MCF 10A (cell line): ENCODE measurements at regions not wholly inside any gene's neighbourhood (a gene's known extent, or its start where the extent isn't known, plus 50 kb on each side); places are given as distances from the start of the nearest gene placed in this dataset.
"Not testable (repeated sequence)": the region's sequence is repeated elsewhere in the genome, so short reads cannot be mapped to it uniquely, and the experiment has no call there.

Experiments used
- BruUV-seq: library from RNA; stranded (reverse); fragments of 400-500 nt; replicated peaks from 2 replicates; lab custom pipeline; 2021; lab: Mats Ljungman, UMichigan
- CTCF ChIA-PET: fragments of 300-600 bp; sonication (Branson Sonifier 250); formaldehyde crosslinking; extraction: SDS; loops from one replicate; lab custom pipeline; 2021; ENCODE audit warnings: antibody characterized with exemption, inconsistent platforms; lab: Yijun Ruan, JAX
- POLR2A ChIA-PET: fragments of 300-600, 350-650 bp; sonication (Branson Sonifier 250); formaldehyde crosslinking; extraction: SDS; loops from one replicate; lab custom pipeline; 2020; ENCODE audit warnings: antibody characterized with exemption, inconsistent platforms; lab: Yijun Ruan, JAX
- DNase-seq: peaks from one replicate; pipeline ENCODE4 v3.0.0-alpha.2; 2018; ENCODE audit not compliant: unreplicated experiment
- H3K27ac Mint-ChIP-seq: one replicate; pipeline ENCODE4 v1.8.0; 2022; ENCODE audit warnings: mild to moderate bottlenecking, low read depth, mixed read lengths; ENCODE audit not compliant: unreplicated experiment
- H3K27me3 Mint-ChIP-seq: one replicate; pipeline ENCODE4 v1.8.0; 2022; ENCODE audit warnings: mixed read lengths; ENCODE audit not compliant: insufficient read depth, unreplicated experiment
- H3K36me3 Mint-ChIP-seq: one replicate; pipeline ENCODE4 v1.8.0; 2022; ENCODE audit warnings: mild to moderate bottlenecking, moderate library complexity, mixed read lengths; ENCODE audit not compliant: insufficient read depth, unreplicated experiment
- H3K4me1 Mint-ChIP-seq: one replicate; pipeline ENCODE4 v1.8.0; 2022; ENCODE audit warnings: mixed read lengths; ENCODE audit not compliant: insufficient read depth, unreplicated experiment
- H3K4me3 Mint-ChIP-seq: one replicate; pipeline ENCODE4 v1.8.0; 2022; ENCODE audit warnings: mild to moderate bottlenecking, moderate library complexity, mixed read lengths; ENCODE audit not compliant: unreplicated experiment
- H3K9me3 Mint-ChIP-seq: one replicate; pipeline ENCODE4 v1.8.0; 2022; ENCODE audit warnings: mixed read lengths; ENCODE audit not compliant: unreplicated experiment
- intact Hi-C: fragments of 100-400 bp; cut with micrococcal nuclease; formaldehyde crosslinking; loops from 2 replicates; pipeline ENCODE4 v1.14.1; 2022
- TF ChIP-seq, protein P1 (sequence below): fragments of 200-600 bp; IDR thresholded peaks from one replicate; pipeline ENCODE4 v1.8.0; 2022; ENCODE audit warnings: antibody characterized with exemption, mild to moderate bottlenecking; ENCODE audit not compliant: unreplicated experiment

DNA sequence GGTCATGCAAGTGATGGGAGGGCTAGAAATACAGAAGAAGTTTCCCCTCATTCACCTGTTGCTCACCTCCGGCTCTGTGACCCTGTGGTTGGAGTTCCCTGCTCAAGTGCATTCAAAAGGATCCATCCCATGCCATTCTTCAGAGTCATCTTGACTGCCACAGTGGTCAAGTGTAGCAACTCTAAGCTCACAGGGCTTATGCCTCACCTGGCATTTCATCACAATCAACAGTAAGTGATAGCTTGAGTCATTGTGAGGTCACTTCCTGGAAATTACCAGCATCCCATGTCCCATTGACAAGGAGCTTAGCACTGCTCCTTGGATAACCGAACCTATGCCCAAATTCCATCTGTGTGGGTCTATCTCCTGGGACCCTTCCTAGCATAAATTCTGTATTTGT, 55.6 kb downstream of the OR4C45 start:
- Mint-ChIP-seq H3K27me3 (no peaks in the 10 kb centered on the region), H3K27ac (no peak overlapping the region), H3K4me3 (no peak overlapping the region), H3K4me1 (peaks cover 6% of the 10 kb centered on the region), H3K36me3 (peaks cover 5% of the 10 kb centered on the region), H3K9me3 (peaks cover 3% of the 10 kb centered on the region)
- intact Hi-C loops: no loop called here
- DNase-seq: peak; percentile 39
- ChIA-PET POLR2A (interaction anchor here (0.6 kb wide), 1 partner anchor 28 kb away, joined by 3 read pairs; no protein-coding TSS in a partner anchor), CTCF (no interaction called here)
- TF ChIP-seq, protein P1, sequence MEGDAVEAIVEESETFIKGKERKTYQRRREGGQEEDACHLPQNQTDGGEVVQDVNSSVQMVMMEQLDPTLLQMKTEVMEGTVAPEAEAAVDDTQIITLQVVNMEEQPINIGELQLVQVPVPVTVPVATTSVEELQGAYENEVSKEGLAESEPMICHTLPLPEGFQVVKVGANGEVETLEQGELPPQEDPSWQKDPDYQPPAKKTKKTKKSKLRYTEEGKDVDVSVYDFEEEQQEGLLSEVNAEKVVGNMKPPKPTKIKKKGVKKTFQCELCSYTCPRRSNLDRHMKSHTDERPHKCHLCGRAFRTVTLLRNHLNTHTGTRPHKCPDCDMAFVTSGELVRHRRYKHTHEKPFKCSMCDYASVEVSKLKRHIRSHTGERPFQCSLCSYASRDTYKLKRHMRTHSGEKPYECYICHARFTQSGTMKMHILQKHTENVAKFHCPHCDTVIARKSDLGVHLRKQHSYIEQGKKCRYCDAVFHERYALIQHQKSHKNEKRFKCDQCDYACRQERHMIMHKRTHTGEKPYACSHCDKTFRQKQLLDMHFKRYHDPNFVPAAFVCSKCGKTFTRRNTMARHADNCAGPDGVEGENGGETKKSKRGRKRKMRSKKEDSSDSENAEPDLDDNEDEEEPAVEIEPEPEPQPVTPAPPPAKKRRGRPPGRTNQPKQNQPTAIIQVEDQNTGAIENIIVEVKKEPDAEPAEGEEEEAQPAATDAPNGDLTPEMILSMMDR: no peak
- no TSS peak for BruUV-seq

DNA sequence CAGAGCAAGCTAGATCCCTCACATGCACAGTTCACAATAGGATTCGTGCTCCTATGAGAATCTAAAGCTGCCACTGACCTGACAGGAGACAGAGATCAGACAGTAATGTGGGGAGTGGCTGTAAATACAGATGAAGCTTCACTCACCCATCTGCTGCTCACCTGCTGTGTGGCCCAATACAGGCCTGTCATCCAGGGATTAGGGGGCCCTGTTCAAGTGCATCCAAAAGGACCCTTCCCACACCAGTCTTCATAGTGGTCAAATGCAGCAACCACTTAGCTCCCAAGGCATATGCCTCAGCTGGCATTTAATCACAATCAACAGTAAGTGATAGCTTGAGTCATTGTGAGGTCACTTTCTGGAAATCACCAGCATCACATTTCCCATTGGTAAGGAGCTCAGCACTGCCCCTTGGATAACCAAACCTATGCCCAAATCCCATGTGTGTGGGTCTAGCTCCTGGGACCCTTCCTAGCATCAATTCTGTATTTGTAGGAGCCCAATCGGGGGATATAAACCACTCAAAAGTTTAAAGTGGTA, 65.6 kb downstream of the OR4C45 start:
- Mint-ChIP-seq H3K4me1 (peaks cover 10% of the 10 kb centered on the region), H3K27me3 (no peaks in the 10 kb centered on the region), H3K9me3 (no peaks in the 10 kb centered on the region), H3K4me3 (no peak overlapping the region), H3K36me3 (no peaks in the 10 kb centered on the region), H3K27ac (no peak overlapping the region)
- no peak for DNase-seq
- ChIA-PET POLR2A (no interaction called here), CTCF (interaction anchor here (0.7 to 1.5 kb wide), 4 partner anchors 9 to 61 kb away, joined by 3 to 5 read pairs (median 4); no protein-coding TSS in a partner anchor)
- intact Hi-C loops: no loop called here
- TF ChIP-seq, protein P1: no peak
- BruUV-seq: no TSS peak

DNA sequence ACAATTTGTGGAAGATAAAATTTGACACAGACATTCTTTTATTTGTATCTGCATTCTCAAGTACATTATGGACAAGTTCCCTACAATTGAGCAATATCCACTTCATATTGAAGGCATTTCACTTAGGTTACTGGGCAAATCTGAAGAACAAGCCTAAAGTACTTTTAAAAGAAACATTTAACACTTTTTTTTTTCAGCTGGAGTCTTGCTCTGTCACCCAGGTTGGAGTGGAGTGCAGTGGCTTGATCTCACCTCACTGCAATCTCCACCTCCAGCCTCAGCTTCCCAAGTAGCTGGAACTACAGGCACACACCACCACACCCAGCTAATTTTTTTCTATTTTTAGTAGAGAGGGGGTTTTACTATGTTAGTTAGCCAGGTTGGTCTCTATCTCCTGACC, 70.2 kb downstream of the OR4C45 start:
- Mint-ChIP-seq H3K27me3 (no peaks in the 10 kb centered on the region), H3K4me3 (no peak overlapping the region), H3K36me3 (no peaks in the 10 kb centered on the region), H3K27ac (no peak overlapping the region), H3K4me1 (peaks cover 4% of the 10 kb centered on the region), H3K9me3 (no peaks in the 10 kb centered on the region)
- no TSS peak for BruUV-seq
- ChIA-PET CTCF (no interaction called here), POLR2A (interaction anchor here (0.9 kb wide), 1 partner anchor 8 kb away, joined by 3 read pairs; no protein-coding TSS in a partner anchor)
- DNase-seq: no peak
- intact Hi-C loops: no loop called here
- TF ChIP-seq, protein P1: no peak

DNA sequence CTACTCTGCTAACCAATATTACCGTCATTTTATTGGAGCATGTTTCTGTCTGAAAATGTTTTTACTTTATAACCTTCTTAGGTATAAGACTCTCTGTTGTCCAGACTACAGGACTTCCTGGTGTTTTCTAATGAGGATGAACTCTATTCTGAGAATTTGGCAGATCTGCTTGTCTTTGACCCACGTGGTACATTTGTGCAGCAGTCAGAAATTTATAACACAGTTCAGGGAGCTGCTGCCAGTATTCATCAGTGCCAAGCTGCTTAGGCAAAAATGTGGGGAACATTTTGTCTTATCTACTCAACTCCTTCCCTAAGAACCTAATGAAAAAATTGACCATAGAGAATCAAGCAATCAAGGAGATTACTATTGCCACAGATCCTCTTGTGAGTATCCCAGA, 108.0 kb downstream of the OR4C45 start:
- BruUV-seq, H3K9me3 Mint-ChIP-seq, DNase-seq, POLR2A ChIA-PET, intact Hi-C loops, H3K36me3 Mint-ChIP-seq, H3K27me3 Mint-ChIP-seq: not testable (repeated sequence)
- CTCF ChIA-PET: interaction anchor here (0.7 to 1.3 kb wide), 2 partner anchors 29 to 71 kb away, joined by 3 read pairs; no protein-coding TSS in a partner anchor
- Mint-ChIP-seq H3K4me1 (peaks cover 24% of the 10 kb centered on the region), H3K4me3 (peak overlapping the region; percentile 39), H3K27ac (peak overlapping the region; percentile 9)

DNA sequence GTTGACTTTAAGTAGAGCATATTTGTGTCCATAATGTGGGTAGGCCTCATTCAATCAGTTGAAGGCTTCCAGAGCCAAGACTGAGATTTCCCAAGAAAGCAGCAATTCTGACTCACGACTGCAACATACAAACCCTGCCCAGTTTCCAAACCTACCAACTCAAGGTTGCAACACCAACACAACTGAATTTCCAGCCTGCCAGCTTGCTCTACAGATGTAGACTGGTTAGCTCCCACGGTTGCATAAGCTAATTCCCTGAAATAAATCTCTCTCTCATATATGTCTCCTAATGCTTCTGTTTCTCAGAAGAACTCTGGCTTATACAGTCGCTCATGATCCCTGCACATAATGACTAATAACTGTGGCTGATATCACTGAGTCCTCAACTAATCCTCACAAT, 113.6 kb downstream of the OR4C45 start:
- BruUV-seq, CTCF ChIA-PET: not testable (repeated sequence)
- H3K9me3 Mint-ChIP-seq: peaks cover 12% of the 10 kb centered on the region

DNA sequence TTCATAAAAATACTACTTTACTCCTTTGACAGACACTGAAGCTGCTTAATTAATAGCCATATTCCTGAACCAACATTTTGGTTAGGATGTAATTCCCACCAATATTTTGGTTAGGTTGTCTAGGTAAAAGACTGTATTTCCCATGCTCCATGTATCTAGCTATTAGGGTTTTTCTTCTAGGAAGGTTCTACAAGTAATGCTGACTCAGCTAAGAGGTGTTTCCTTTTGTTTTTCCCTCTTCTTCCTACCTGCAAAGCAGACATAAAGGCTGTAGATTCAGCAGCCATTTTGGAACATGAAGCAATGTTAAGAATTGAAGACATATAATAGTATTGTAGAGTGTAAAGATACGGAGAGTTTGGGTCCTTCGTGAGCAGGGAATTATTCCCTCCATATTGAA, 115.3 kb downstream of the OR4C45 start:
- Mint-ChIP-seq H3K9me3 (peaks cover 28% of the 10 kb centered on the region), H3K4me1 (peaks cover 18% of the 10 kb centered on the region)
- H3K4me3 Mint-ChIP-seq, POLR2A ChIA-PET, H3K27ac Mint-ChIP-seq, BruUV-seq, H3K36me3 Mint-ChIP-seq, H3K27me3 Mint-ChIP-seq, DNase-seq: not testable (repeated sequence)
- intact Hi-C loops: loop anchor here (2.0 kb wide), 1 partner anchor 27 kb away; no protein-coding TSS in a partner anchor
- CTCF ChIA-PET: interaction anchor here (0.6 kb wide), 1 partner anchor 136 kb away, joined by 3 read pairs; no protein-coding TSS in a partner anchor

More for the DNA sequence above, 113.6 kb downstream of the OR4C45 start:
- Mint-ChIP-seq H3K4me1 (peaks cover 24% of the 10 kb centered on the region), H3K27ac (peak overlapping the region; percentile 89), H3K4me3 (peak overlapping the region; percentile 20)
- H3K36me3 Mint-ChIP-seq, H3K27me3 Mint-ChIP-seq: not testable (repeated sequence)
- peak; percentile 86 for DNase-seq
- intact Hi-C loops: loop anchor here (2.0 kb wide), 1 partner anchor 28 kb away; no protein-coding TSS in a partner anchor
- POLR2A ChIA-PET: interaction anchor here (0.7 to 2.2 kb wide), 4 partner anchors 9 to 127 kb away, joined by 3 to 18 read pairs (median 4); no protein-coding TSS in a partner anchor
